ENCODE measurements at regions not wholly inside any gene's neighbourhood (a gene's known extent, or its start where the extent isn't known, plus 50 kb on each side); places are given as distances from the start of the nearest gene placed in this dataset.

DNA sequence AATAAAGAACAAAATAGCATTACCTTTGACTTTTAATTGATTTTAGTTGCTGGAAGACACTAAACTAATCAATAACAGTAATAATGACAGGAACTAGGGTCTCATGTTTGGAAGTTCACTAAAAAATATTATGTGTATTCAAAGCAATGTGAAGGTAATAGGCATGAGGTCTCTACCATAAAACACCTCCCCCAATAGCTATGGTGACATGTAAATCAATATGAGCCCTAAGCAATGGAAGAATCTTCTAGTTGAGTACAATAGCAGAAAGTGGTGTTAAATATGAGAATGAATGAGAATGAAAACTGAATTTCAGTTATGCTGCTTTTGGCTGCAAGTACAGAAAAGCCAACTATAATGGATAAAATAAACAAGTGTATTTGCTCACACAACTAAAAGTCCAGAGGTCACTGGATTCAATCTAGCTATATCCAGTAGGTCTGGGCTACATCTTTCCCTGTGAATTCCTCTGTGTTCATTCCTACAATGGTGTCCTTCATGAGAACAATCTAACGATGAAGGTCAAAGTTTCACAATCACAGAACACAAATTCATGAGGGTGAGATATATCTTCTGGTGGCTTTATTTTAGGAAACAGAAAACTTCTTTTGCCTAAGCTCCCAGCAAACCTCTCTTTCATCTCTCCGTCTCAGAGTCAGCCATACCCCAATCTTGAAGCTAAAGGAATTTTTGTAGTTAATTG lies 728.0 kb downstream of the FSCB start:
- TF ChIP-seq, protein P1, sequence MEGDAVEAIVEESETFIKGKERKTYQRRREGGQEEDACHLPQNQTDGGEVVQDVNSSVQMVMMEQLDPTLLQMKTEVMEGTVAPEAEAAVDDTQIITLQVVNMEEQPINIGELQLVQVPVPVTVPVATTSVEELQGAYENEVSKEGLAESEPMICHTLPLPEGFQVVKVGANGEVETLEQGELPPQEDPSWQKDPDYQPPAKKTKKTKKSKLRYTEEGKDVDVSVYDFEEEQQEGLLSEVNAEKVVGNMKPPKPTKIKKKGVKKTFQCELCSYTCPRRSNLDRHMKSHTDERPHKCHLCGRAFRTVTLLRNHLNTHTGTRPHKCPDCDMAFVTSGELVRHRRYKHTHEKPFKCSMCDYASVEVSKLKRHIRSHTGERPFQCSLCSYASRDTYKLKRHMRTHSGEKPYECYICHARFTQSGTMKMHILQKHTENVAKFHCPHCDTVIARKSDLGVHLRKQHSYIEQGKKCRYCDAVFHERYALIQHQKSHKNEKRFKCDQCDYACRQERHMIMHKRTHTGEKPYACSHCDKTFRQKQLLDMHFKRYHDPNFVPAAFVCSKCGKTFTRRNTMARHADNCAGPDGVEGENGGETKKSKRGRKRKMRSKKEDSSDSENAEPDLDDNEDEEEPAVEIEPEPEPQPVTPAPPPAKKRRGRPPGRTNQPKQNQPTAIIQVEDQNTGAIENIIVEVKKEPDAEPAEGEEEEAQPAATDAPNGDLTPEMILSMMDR (conservative IDR thresholded peaks at IDR 0.05; ENCODE audit: low read depth in 2 of 2), result no peak
- TF ChIP-seq POLR2AphosphoS5 (IDR thresholded peaks at IDR 0.05; ENCODE audit: low read depth) (no peak), EZH2 (IDR thresholded peaks at IDR 0.05; ENCODE audit: low read depth, unreplicated experiment) (no peak), EZH2phosphoT487 (IDR thresholded peaks at IDR 0.05; ENCODE audit: unreplicated experiment) (no peak), JUNB (IDR thresholded peaks at IDR 0.05; ENCODE audit: unreplicated experiment) (no peak), STAT1 (IDR thresholded peaks at IDR 0.05; ENCODE audit: unreplicated experiment) (no peak), NANOG (IDR thresholded peaks at IDR 0.05; ENCODE audit: borderline replicate concordance) (no peak), ZNF331 (CRISPR knock-in tag; IDR thresholded peaks at IDR 0.05; ENCODE audit: low read depth) (no peak), CREB1 (CRISPR knock-in tag; IDR thresholded peaks at IDR 0.05; ENCODE audit: low read depth) (no peak), ZNF114 (CRISPR knock-in tag; IDR thresholded peaks at IDR 0.05) (no peak)
- TF ChIP-seq, protein P2, sequence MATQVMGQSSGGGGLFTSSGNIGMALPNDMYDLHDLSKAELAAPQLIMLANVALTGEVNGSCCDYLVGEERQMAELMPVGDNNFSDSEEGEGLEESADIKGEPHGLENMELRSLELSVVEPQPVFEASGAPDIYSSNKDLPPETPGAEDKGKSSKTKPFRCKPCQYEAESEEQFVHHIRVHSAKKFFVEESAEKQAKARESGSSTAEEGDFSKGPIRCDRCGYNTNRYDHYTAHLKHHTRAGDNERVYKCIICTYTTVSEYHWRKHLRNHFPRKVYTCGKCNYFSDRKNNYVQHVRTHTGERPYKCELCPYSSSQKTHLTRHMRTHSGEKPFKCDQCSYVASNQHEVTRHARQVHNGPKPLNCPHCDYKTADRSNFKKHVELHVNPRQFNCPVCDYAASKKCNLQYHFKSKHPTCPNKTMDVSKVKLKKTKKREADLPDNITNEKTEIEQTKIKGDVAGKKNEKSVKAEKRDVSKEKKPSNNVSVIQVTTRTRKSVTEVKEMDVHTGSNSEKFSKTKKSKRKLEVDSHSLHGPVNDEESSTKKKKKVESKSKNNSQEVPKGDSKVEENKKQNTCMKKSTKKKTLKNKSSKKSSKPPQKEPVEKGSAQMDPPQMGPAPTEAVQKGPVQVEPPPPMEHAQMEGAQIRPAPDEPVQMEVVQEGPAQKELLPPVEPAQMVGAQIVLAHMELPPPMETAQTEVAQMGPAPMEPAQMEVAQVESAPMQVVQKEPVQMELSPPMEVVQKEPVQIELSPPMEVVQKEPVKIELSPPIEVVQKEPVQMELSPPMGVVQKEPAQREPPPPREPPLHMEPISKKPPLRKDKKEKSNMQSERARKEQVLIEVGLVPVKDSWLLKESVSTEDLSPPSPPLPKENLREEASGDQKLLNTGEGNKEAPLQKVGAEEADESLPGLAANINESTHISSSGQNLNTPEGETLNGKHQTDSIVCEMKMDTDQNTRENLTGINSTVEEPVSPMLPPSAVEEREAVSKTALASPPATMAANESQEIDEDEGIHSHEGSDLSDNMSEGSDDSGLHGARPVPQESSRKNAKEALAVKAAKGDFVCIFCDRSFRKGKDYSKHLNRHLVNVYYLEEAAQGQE (IDR thresholded peaks at IDR 0.05; ENCODE audit: unreplicated experiment), result no peak
- TF ChIP-seq, protein P3, sequence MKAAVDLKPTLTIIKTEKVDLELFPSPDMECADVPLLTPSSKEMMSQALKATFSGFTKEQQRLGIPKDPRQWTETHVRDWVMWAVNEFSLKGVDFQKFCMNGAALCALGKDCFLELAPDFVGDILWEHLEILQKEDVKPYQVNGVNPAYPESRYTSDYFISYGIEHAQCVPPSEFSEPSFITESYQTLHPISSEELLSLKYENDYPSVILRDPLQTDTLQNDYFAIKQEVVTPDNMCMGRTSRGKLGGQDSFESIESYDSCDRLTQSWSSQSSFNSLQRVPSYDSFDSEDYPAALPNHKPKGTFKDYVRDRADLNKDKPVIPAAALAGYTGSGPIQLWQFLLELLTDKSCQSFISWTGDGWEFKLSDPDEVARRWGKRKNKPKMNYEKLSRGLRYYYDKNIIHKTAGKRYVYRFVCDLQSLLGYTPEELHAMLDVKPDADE (IDR thresholded peaks at IDR 0.05), result no peak
- TF ChIP-seq, protein P4, sequence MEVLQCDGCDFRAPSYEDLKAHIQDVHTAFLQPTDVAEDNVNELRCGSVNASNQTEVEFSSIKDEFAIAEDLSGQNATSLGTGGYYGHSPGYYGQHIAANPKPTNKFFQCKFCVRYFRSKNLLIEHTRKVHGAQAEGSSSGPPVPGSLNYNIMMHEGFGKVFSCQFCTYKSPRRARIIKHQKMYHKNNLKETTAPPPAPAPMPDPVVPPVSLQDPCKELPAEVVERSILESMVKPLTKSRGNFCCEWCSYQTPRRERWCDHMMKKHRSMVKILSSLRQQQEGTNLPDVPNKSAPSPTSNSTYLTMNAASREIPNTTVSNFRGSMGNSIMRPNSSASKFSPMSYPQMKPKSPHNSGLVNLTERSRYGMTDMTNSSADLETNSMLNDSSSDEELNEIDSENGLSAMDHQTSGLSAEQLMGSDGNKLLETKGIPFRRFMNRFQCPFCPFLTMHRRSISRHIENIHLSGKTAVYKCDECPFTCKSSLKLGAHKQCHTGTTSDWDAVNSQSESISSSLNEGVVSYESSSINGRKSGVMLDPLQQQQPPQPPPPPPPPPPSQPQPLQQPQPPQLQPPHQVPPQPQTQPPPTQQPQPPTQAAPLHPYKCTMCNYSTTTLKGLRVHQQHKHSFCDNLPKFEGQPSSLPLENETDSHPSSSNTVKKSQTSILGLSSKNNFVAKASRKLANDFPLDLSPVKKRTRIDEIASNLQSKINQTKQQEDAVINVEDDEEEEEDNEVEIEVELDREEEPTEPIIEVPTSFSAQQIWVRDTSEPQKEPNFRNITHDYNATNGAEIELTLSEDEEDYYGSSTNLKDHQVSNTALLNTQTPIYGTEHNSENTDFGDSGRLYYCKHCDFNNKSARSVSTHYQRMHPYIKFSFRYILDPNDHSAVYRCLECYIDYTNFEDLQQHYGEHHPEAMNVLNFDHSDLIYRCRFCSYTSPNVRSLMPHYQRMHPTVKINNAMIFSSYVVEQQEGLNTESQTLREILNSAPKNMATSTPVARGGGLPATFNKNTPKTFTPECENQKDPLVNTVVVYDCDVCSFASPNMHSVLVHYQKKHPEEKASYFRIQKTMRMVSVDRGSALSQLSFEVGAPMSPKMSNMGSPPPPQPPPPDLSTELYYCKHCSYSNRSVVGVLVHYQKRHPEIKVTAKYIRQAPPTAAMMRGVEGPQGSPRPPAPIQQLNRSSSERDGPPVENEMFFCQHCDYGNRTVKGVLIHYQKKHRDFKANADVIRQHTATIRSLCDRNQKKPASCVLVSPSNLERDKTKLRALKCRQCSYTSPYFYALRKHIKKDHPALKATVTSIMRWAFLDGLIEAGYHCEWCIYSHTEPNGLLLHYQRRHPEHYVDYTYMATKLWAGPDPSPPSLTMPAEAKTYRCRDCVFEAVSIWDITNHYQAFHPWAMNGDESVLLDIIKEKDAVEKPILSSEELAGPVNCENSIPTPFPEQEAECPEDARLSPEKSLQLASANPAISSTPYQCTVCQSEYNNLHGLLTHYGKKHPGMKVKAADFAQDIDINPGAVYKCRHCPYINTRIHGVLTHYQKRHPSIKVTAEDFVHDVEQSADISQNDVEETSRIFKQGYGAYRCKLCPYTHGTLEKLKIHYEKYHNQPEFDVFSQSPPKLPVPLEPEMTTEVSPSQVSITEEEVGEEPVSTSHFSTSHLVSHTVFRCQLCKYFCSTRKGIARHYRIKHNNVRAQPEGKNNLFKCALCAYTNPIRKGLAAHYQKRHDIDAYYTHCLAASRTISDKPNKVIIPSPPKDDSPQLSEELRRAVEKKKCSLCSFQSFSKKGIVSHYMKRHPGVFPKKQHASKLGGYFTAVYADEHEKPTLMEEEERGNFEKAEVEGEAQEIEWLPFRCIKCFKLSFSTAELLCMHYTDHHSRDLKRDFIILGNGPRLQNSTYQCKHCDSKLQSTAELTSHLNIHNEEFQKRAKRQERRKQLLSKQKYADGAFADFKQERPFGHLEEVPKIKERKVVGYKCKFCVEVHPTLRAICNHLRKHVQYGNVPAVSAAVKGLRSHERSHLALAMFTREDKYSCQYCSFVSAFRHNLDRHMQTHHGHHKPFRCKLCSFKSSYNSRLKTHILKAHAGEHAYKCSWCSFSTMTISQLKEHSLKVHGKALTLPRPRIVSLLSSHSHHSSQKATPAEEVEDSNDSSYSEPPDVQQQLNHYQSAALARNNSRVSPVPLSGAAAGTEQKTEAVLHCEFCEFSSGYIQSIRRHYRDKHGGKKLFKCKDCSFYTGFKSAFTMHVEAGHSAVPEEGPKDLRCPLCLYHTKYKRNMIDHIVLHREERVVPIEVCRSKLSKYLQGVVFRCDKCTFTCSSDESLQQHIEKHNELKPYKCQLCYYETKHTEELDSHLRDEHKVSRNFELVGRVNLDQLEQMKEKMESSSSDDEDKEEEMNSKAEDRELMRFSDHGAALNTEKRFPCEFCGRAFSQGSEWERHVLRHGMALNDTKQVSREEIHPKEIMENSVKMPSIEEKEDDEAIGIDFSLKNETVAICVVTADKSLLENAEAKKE (CRISPR knock-in tag; IDR thresholded peaks at IDR 0.05), result no peak

Measured in GM23338 (cell line).